Heart right ventricle (tissue), 16 donors: ENCODE measurements at regions not wholly inside any gene's neighbourhood (a gene's known extent, or its start where the extent isn't known, plus 50 kb on each side); places are given as distances from the start of the nearest gene placed in this dataset.

Experiments
- ATAC-seq, 8 donors: fragments of 200-7000 bp; cut with Tn5 transposase; one replicate each; pipeline ENCODE4 v1.9.1; 2020; ENCODE audit warnings: mild to moderate bottlenecking in 8 of 8, moderate library complexity in 8 of 8, moderate number of reproducible peaks in 1 of 8
- DNase-seq, 2 donors: peaks; one replicate each; pipeline ENCODE4 v3.0.0-alpha.2; 2020
- H3K27ac ChIP-seq, 10 donors: fragments of 200-600 bp; sonication (generic) in 2 of 10; one replicate each; pipeline versions ENCODE4 v1.5.0 to v1.8.0; 2020 to 2022; ENCODE audit warnings: mild to moderate bottlenecking in 3 of 10
- H3K27me3 ChIP-seq, 7 donors: fragments of 200-600 bp; one replicate each; pipeline ENCODE4 v1.8.0; 2021 to 2022; ENCODE audit warnings: mild to moderate bottlenecking in 2 of 7
- H3K36me3 ChIP-seq, 9 donors: fragments of 200-600 bp; sonication (generic) in 1 of 9; one replicate each; pipeline versions ENCODE4 v1.5.0 to v1.8.0; 2020 to 2022; ENCODE audit warnings: mild to moderate bottlenecking in 2 of 9
- H3K4me1 ChIP-seq, 9 donors: fragments of 200-600 bp; sonication (generic) in 1 of 9; one replicate each; pipeline versions ENCODE4 v1.5.0 to v1.8.0; 2020 to 2022; ENCODE audit warnings: mild to moderate bottlenecking in 4 of 9
- H3K4me3 ChIP-seq, 10 donors: fragments of 200-600 bp; sonication (generic) in 2 of 10; one replicate each; pipeline versions ENCODE4 v1.5.0 to v1.8.0; 2020 to 2022; ENCODE audit warnings: mild to moderate bottlenecking in 7 of 10, moderate library complexity in 2 of 10
- H3K9me3 ChIP-seq, 11 donors: fragments of 200-600 bp in 10 of 11; sonication (generic) in 2 of 11; one replicate each; pipeline versions ENCODE4 v1.5.0 to v1.8.0; 2013 to 2022; ENCODE audit warnings: mild to moderate bottlenecking in 2 of 11, control low read depth in 1 of 11, moderate library complexity in 1 of 11
- CTCF ChIP-seq, 9 donors: fragments of 200-600 bp; sonication (generic) in 2 of 9; IDR thresholded peaks; one replicate each; pipeline versions ENCODE4 v1.5.0 to v1.8.0; 2021 to 2022; ENCODE audit warnings: antibody characterized with exemption in 9 of 9, mild to moderate bottlenecking in 5 of 9, moderate library complexity in 1 of 9
- WGBS, 2 donors: extraction: QIAGEN DNeasy Blood & Tissue Kit; methylation state at CpG; one replicate each; pipeline ENCODE4 v1.1.7; 2013; ENCODE audit warnings: inconsistent platforms in 1 of 2; 5-methylcytosine and 5-hydroxymethylcytosine counted together
- intact Hi-C, 10 donors: fragments of 100-400 bp; cut with DNase I; formaldehyde crosslinking; loops; one replicate each; pipeline versions ENCODE4 v1.11.1 to v1.14.2; 2022
- donor health status: Arrhythmogenic right ventricular cardiomyopathy.
- donor health status: ischemic (EF 13 %, LVEDD 7.1; RV severe dilation, severe dysfunction).
- donor health status: healthy with polysubstance abuse.
- donor health status: DM: no; HTN: yes; CAD: no.
- donor health status: DM: no; HTN: no; CAD: no.
- donor health status: ischemic (EF 25% LVEDD 6.9; RV normal size, moderate dysfunction).
- donor health status: ischemic (EF 25% LVEDD 5.7; RV mildly dilated, moderate dysfunction).
- donor health status: healthy.
- donor health status: DM: yes; HTN: yes; CAD: no.
- donor health status: Ischemic cardiomyopathy.
- donor health status: ischemic (EF 35%, LVEDD 5.7; RV mildly dilated, moderate dysfunction).
- donor health status: nonischemic (EF 11% LVEDD 7.7; RV severe dilation, severe dysfunction).
- donor health status: DM: yes; HTN: yes; CAD: no.
- donor health status: PGD.
- donor health status: ischemic (EF 29% LVEDD 5.4; RV normal size, mild dysfunction).
- donor health status: nonischemic (EF 23%, LVEDD 6.1; RV moderate dilation, normal function).

- no peak for TF ChIP-seq CTCF (IDR thresholded peaks at IDR 0.05)
- no peak for DNase-seq
- WGBS, 2 donors: 73 to 76% methylated on average over 1 of the region's 1 CpG
- Histone ChIP-seq H3K4me1 (no peaks in the 10 kb centered on the region), H3K9me3 (peaks cover 0 to 10% (median 0%) of the 10 kb centered on the region in 11 donors), H3K27ac (no peak overlapping the region), H3K27me3 (peaks cover 0 to 11% (median 0%) of the 10 kb centered on the region in 7 donors), H3K4me3 (no peak overlapping the region), H3K36me3 (no peaks in the 10 kb centered on the region)
- intact Hi-C loops: no loop called here
- ATAC-seq: no peak
Measured at GRCh38 chr16:16778332-16778731, 399.4 kb downstream of the NPIPA7 start.

GRCh38 chr16:16780588-16780987 is 401.6 kb downstream of the NPIPA7 start:
- 4 to 10% methylated on average over 4 of the region's 4 CpGs for WGBS, 2 donors
- no peak for TF ChIP-seq CTCF (IDR thresholded peaks at IDR 0.05)
- intact Hi-C loops: no loop called here
- Histone ChIP-seq H3K4me1 (no peaks in the 10 kb centered on the region), H3K4me3 (no peak overlapping the region), H3K27me3 (peaks cover 0 to 10% (median 0%) of the 10 kb centered on the region in 7 donors), H3K9me3 (peaks cover 0 to 10% (median 0%) of the 10 kb centered on the region in 11 donors), H3K36me3 (no peaks in the 10 kb centered on the region), H3K27ac (no peak overlapping the region)
- ATAC-seq: no peak
- no peak for DNase-seq

- H3K4me1 ChIP-seq: no peaks in the 10 kb centered on the region
- no peak for DNase-seq
- WGBS, 2 donors: 45 to 48% methylated on average over 4 of the region's 4 CpGs
- intact Hi-C loops: no loop called here
- no peak for TF ChIP-seq CTCF (IDR thresholded peaks at IDR 0.05)
- H3K4me3 ChIP-seq: no peak overlapping the region
- no peak for ATAC-seq
- no peaks in the 10 kb centered on the region for H3K36me3 ChIP-seq
- peaks cover 0 to 10% (median 0%) of the 10 kb centered on the region in 7 donors for H3K27me3 ChIP-seq
- peaks cover 0 to 6% (median 0%) of the 10 kb centered on the region in 11 donors for H3K9me3 ChIP-seq
- no peak overlapping the region for H3K27ac ChIP-seq
Measured at GRCh38 chr16:16782153-16782552, 403.2 kb downstream of the NPIPA7 start.

GRCh38 chr16:16788004-16788403 is 409.1 kb downstream of the NPIPA7 start:
- no peak overlapping the region for H3K4me3 ChIP-seq
- TF ChIP-seq CTCF (IDR thresholded peaks at IDR 0.05): no peak
- H3K36me3 ChIP-seq: no peaks in the 10 kb centered on the region
- 43% methylated on average over 2 of the region's 2 CpGs for WGBS, 2 donors
- no peak for DNase-seq
- H3K4me1 ChIP-seq: no peaks in the 10 kb centered on the region
- no peak overlapping the region for H3K27ac ChIP-seq
- intact Hi-C loops: no loop called here
- H3K9me3 ChIP-seq: peaks cover 0 to 46% (median 16%) of the 10 kb centered on the region in 11 donors
- no peaks in the 10 kb centered on the region for H3K27me3 ChIP-seq
- no peak for ATAC-seq
